SK-N-SH (cell line): ENCODE measurements at regions not wholly inside any gene's neighbourhood (a gene's known extent, or its start where the extent isn't known, plus 50 kb on each side); places are given as distances from the start of the nearest gene placed in this dataset.

Experiments used
- CTCF ChIA-PET: fragments of 300-600, 350-600 bp; formaldehyde crosslinking; extraction: SDS; loops from one replicate; lab custom pipeline; 2021; lab: Yijun Ruan, JAX
- POLR2A ChIA-PET: fragments of 350-600 bp; sonication (Branson Sonifier 250); formaldehyde crosslinking; extraction: SDS; loops from one replicate; lab custom pipeline; 2020; ENCODE audit warnings: antibody characterized with exemption, inconsistent platforms; lab: Yijun Ruan, JAX
- DNase-seq: peaks from one replicate; pipeline ENCODE4 v3.0.0; 2012
- H2AFZ ChIP-seq: fragments of 200-600 bp; sonication (generic); 2 replicates; pipeline ENCODE4 v1.8.1; 2016; ENCODE audit warnings: antibody characterized with exemption, mild to moderate bottlenecking, low read depth
- H3F3A ChIP-seq: fragments of 200-600 bp; sonication (generic); replicated peaks from 2 replicates; pipeline ENCODE3; 2016; ENCODE audit warnings: antibody characterized with exemption, mild to moderate bottlenecking; ENCODE audit not compliant: insufficient read depth
- H3K27ac ChIP-seq, 2 experiments: fragments of 200-500 bp in 1 of 2; fragments of 200-600 bp in 1 of 2; sonication (Bioruptor generic) in 1 of 2; sonication (generic), shearing (Covaris generic) in 1 of 2; 2 replicates each; pipeline versions ENCODE4 v1.5.1 to v1.6.1; 2014 to 2016; ENCODE audit warnings: low read depth in 2 of 2, inconsistent platforms in 1 of 2, low read length in 1 of 2, mild to moderate bottlenecking in 1 of 2, mixed read lengths in 1 of 2
- H3K27me3 ChIP-seq: fragments of 200-600 bp; sonication (generic), shearing (Covaris generic); 2 replicates; pipeline ENCODE4 v1.6.1; 2016; ENCODE audit warnings: mixed run types; ENCODE audit not compliant: insufficient read depth
- H3K36me3 ChIP-seq, 2 experiments: fragments of 200-500 bp in 1 of 2; fragments of 200-600 bp in 1 of 2; sonication (Bioruptor generic) in 1 of 2; sonication (generic) in 1 of 2; replicated peaks in 1 of 2; 2 replicates each; pipeline versions ENCODE3 to v1.5.1; 2014 to 2016; ENCODE audit warnings: low read length in 1 of 2, mild to moderate bottlenecking in 1 of 2; ENCODE audit not compliant: insufficient read depth in 2 of 2, control insufficient read depth in 1 of 2
- H3K4me1 ChIP-seq, 2 experiments: fragments of 200-500 bp in 1 of 2; fragments of 200-600 bp in 1 of 2; sonication (Bioruptor generic) in 1 of 2; sonication (generic), shearing (Covaris generic) in 1 of 2; 2 replicates each; pipeline versions ENCODE4 v1.5.1 to v1.6.1; 2014 to 2016; ENCODE audit warnings: low read depth in 1 of 2, low read length in 1 of 2, mixed run types in 1 of 2; ENCODE audit not compliant: insufficient read depth in 2 of 2, control insufficient read depth in 1 of 2
- H3K4me2 ChIP-seq: fragments of 200-600 bp; sonication (generic), shearing (Covaris generic); 2 replicates; pipeline ENCODE4 v1.6.1; 2017; ENCODE audit warnings: mixed run types
- H3K4me3 ChIP-seq, 2 experiments: fragments of 200-500 bp in 1 of 2; fragments of 200-600 bp in 1 of 2; sonication (Bioruptor generic) in 1 of 2; sonication (generic), shearing (Covaris generic) in 1 of 2; 2 replicates each; pipeline versions ENCODE4 v1.5.1 to v1.8.1; 2014 to 2016; ENCODE audit warnings: low read depth in 2 of 2, inconsistent platforms in 1 of 2, low read length in 1 of 2, mild to moderate bottlenecking in 1 of 2, mixed read lengths in 1 of 2, moderate library complexity in 1 of 2
- H3K79me2 ChIP-seq: fragments of 200-600 bp; sonication (generic); 2 replicates; pipeline ENCODE4 v1.8.1; 2017; ENCODE audit warnings: mild to moderate bottlenecking; ENCODE audit not compliant: insufficient read depth
- H3K9ac ChIP-seq: fragments of 200-600 bp; sonication (generic); 2 replicates; pipeline ENCODE4 v1.6.1; 2017; ENCODE audit warnings: mixed run types
- H3K9me2 ChIP-seq: fragments of 200-600 bp; sonication (generic); 2 replicates; pipeline ENCODE4 v1.6.1; 2017; ENCODE audit warnings: mixed run types
- H3K9me3 ChIP-seq: fragments of 200-600 bp; sonication (generic); 2 replicates; pipeline ENCODE4 v1.6.1; 2017; ENCODE audit warnings: mixed run types, mild to moderate bottlenecking, moderate library complexity
- H4K20me1 ChIP-seq: fragments of 200-600 bp; sonication (generic); 2 replicates; pipeline ENCODE4 v1.6.1; 2017; ENCODE audit warnings: mild to moderate bottlenecking, mixed run types; ENCODE audit not compliant: insufficient read depth
- CTCF ChIP-seq: fragments of 200-600 bp; sonication (generic); IDR thresholded peaks from 2 replicates; pipeline ENCODE4 v1.6.1; 2017; ENCODE audit warnings: antibody characterized with exemption, mild to moderate bottlenecking, moderate library complexity
- ELF1 ChIP-seq: IDR thresholded peaks from 2 replicates; pipeline ENCODE4 v1.4.0; 2012
- EP300 ChIP-seq, 2 experiments: IDR thresholded peaks; 2 replicates each; pipeline versions ENCODE4 v1.4.0 to v1.6.1; 2012; ENCODE audit warnings: borderline replicate concordance in 1 of 2, low read depth in 1 of 2, low read length in 1 of 2
- FOSL2 ChIP-seq: IDR thresholded peaks from 2 replicates; pipeline ENCODE4 v1.4.0; 2012; ENCODE audit warnings: low read depth, mild to moderate bottlenecking, moderate library complexity, borderline replicate concordance
- FOXJ3 ChIP-seq: sonication (generic); formaldehyde crosslinking; IDR thresholded peaks from 2 replicates; pipeline ENCODE4 v1.5.1; 2020; ENCODE audit warnings: mild to moderate bottlenecking, missing genetic modification reagents
- FOXM1 ChIP-seq: IDR thresholded peaks from 2 replicates; pipeline ENCODE4 v1.4.0; 2012; ENCODE audit warnings: low read depth, mild to moderate bottlenecking
- GABPA ChIP-seq: IDR thresholded peaks from 2 replicates; pipeline ENCODE4 v1.4.0; 2012; ENCODE audit warnings: low read depth, mild to moderate bottlenecking
- GATA2 ChIP-seq: sonication (generic); formaldehyde crosslinking; IDR thresholded peaks from 2 replicates; pipeline ENCODE4 v1.5.0; 2020; ENCODE audit warnings: mild to moderate bottlenecking, missing genetic modification reagents
- IRF3 ChIP-seq: fragments of 150-350 bp; IDR thresholded peaks from 2 replicates; pipeline ENCODE4 v1.6.1; 2016; ENCODE audit warnings: mild to moderate bottlenecking, low read depth, low read length
- MAX ChIP-seq: IDR thresholded peaks from 2 replicates; pipeline ENCODE4 v1.4.0; 2012; ENCODE audit warnings: low read depth
- MEF2A ChIP-seq: IDR thresholded peaks from 2 replicates; pipeline ENCODE4 v1.4.0; 2012; ENCODE audit warnings: low read depth, borderline replicate concordance
- MXI1 ChIP-seq: IDR thresholded peaks from 2 replicates; pipeline ENCODE4 v1.6.1; 2012; ENCODE audit warnings: mild to moderate bottlenecking, low read depth, low read length, improper control_type of control experiment
- NFIC ChIP-seq: IDR thresholded peaks from 2 replicates; pipeline ENCODE4 v1.4.0; 2012; ENCODE audit warnings: borderline replicate concordance
- POLR2AphosphoS5 ChIP-seq: IDR thresholded peaks from 2 replicates; pipeline ENCODE4 v1.6.1; 2012; ENCODE audit warnings: low read depth, low read length
- RAD21 ChIP-seq: IDR thresholded peaks from 2 replicates; pipeline ENCODE4 v1.6.1; 2012; ENCODE audit warnings: mild to moderate bottlenecking, low read length
- RCOR1 ChIP-seq: fragments of 150-350 bp; IDR thresholded peaks from 2 replicates; pipeline ENCODE4 v1.6.1; 2017; ENCODE audit warnings: antibody characterized with exemption, low read length
- SIN3A ChIP-seq: IDR thresholded peaks from 2 replicates; pipeline ENCODE4 v1.6.1; 2012; ENCODE audit warnings: low read depth, mild to moderate bottlenecking, low read length, moderate library complexity, borderline replicate concordance
- TCF12 ChIP-seq: IDR thresholded peaks from 2 replicates; pipeline ENCODE4 v1.4.0; 2012
- TEAD4 ChIP-seq: IDR thresholded peaks from 2 replicates; pipeline ENCODE4 v1.4.0; 2012; ENCODE audit warnings: mild to moderate bottlenecking, borderline replicate concordance; ENCODE audit not compliant: insufficient read depth
- USF2 ChIP-seq: fragments of 150-350 bp; IDR thresholded peaks from 2 replicates; pipeline ENCODE4 v1.6.1; 2017; ENCODE audit warnings: antibody characterized with exemption, low read length, low read depth, borderline replicate concordance
- YY1 ChIP-seq: IDR thresholded peaks from 2 replicates; pipeline ENCODE4 v1.4.0; 2012; ENCODE audit warnings: low read depth, mild to moderate bottlenecking
- ZBTB33 ChIP-seq: IDR thresholded peaks from 2 replicates; pipeline ENCODE4 v1.4.0; 2012; ENCODE audit warnings: low read depth, borderline replicate concordance
- WGBS: methylation state at CpG from one replicate; pipeline ENCODE4 v1.1.6; 2017; ENCODE audit warnings: low lambda C conversion rate; 5-methylcytosine and 5-hydroxymethylcytosine counted together

- CTCF ChIA-PET = interaction anchor here (1.2 to 1.6 kb wide), 3 partner anchors 46 to 115 kb away, joined by 3 to 5 read pairs (median 4); no protein-coding TSS in a partner anchor
- peak overlapping the region in 1 of 2 experiments; percentile 88; a peak in 2 of 4 replicates for H3K27ac ChIP-seq
- H3K4me2 ChIP-seq = no peak overlapping the region
- no peaks in the 10 kb centered on the region; a peak in 2 of 4 replicates for H3K4me1 ChIP-seq
- H3K79me2 ChIP-seq = no peaks in the 10 kb centered on the region
- peak; percentile 21 for DNase-seq
- TF ChIP-seq YY1 (no peak), TEAD4 (0 out of 2 replicates have a peak, but pooled peaks have one; percentile 12), POLR2AphosphoS5 (no peak), USF2 (no peak), RCOR1 (peak; percentile 55; the same call in 1 of the 2 replicates), FOXJ3 (CRISPR knock-in tag) (no peak), MXI1 (no peak; the same call in 1 of the 2 replicates), TCF12 (peak; percentile 20; the same call in 1 of the 2 replicates), IRF3 (no peak), EP300 (IDR thresholded peaks at IDR 0.05; ENCODE audit: borderline replicate concordance in 1 of 2, low read depth in 1 of 2, low read length in 1 of 2) (peak in 1 of 2 experiments; percentile 60; a peak in 1 of 4 replicates), ELF1 (no peak), CTCF (no peak), GATA2 (peak; percentile 42; the same call in 1 of the 2 replicates), GABPA (no peak), ZBTB33 (no peak), RAD21 (no peak; the same call in 1 of the 2 replicates), FOXM1 (no peak), MEF2A (no peak), FOSL2 (no peak), NFIC (no peak), MAX (no peak), SIN3A (no peak)
- TF ChIP-seq, all 33 proteins: peak for 5
- H3K9me2 ChIP-seq = no peaks in the 10 kb centered on the region
- no peaks in the 10 kb centered on the region for H3K27me3 ChIP-seq
- no peaks in the 10 kb centered on the region for H3F3A ChIP-seq
- H3K36me3 ChIP-seq = no peaks in the 10 kb centered on the region
- 8% methylated on average over 4 of the region's 4 CpGs for WGBS
- H3K9ac ChIP-seq = no peak overlapping the region
- H2AFZ ChIP-seq = no peak overlapping the region
- POLR2A ChIA-PET = no interaction called here
- H3K9me3 ChIP-seq = no peaks in the 10 kb centered on the region
- H4K20me1 ChIP-seq = no peaks in the 10 kb centered on the region
- H3K4me3 ChIP-seq = no peak overlapping the region
Observed at GRCh38 chr13:103303078-103303651, 236.9 kb upstream of the SLC10A2 start.
